GM21367 (cell line): ENCODE measurements at regions not wholly inside any gene's neighbourhood (a gene's known extent, or its start where the extent isn't known, plus 50 kb on each side); places are given as distances from the start of the nearest gene placed in this dataset.

ENCODE experiments used
- ATAC-seq: cut with Tn5 transposase; IDR thresholded peaks from one replicate; pipeline ENCODE4 v1.9.1; 2021; ENCODE audit not compliant: unreplicated experiment

GRCh38 chr10:2284071-2284470 lies 546.7 kb upstream of the ADARB2 start:
- no peak for ATAC-seq

DNA sequence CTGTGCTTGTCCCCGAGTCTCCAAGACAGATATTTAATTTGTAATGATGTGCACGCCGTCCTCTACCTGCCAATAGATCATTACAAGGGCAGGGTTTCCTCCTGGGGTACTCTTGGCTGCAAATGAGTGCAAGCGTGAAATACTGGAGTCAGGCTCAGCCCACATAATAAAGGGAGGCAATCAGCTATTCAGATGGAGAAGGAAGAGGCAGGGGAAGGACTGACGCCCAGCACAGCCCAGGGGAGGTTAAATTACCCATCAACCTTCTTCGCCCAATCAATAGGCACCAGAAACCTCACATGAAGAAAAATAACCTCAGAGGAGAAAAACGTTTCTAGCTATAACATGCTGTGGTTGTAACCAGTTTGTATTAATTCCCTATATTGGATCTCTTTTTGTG lies 544.9 kb upstream of the ADARB2 start:
- ATAC-seq = no peak

DNA sequence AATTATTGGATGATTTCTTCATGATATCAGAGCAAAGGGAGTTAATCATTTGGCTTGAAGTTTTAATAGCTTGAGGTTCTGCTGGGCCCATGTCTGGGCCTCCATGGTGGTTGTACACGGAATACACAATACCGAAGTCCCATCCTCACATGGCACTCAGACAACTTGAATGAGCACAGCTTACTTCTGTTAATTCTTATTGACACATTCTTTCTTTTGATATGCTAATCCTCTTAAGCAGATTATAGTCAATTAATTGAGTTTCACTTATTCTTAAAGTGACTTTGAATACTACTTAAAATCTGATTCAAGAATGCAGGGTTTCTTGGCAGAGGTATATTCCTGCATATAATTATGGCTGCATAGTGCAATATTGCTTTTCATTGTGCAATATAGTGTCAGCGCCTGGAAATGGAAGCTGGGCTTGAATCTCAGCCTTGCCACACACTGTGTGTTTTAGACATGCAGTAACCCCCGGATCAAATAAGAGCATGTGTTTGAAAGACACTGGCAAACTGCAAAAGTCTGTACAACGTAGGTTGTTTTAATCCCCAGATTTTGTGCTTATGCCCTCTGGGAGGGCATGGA lies 543.5 kb upstream of the ADARB2 start:
- no peak for ATAC-seq

DNA sequence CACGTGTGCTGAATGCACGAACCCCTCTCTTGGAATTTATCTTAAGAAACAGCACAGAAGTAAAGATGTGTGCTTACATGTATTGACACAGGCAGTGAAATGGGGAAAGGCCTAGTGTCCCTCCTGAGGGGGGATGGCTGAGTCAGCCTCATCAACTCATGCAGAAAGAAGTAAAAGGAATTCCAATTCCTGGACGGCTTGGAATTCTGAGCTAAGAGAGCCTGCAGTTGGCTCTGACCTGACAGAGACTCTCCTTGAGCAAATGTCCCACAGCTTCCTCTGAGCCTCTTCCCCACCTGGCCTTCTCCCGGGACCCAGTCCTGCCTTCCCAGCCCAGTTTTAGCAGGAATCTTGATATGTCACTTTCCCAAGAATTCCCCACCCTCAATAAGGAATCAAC lies 542.4 kb upstream of the ADARB2 start:
- no peak for ATAC-seq

DNA sequence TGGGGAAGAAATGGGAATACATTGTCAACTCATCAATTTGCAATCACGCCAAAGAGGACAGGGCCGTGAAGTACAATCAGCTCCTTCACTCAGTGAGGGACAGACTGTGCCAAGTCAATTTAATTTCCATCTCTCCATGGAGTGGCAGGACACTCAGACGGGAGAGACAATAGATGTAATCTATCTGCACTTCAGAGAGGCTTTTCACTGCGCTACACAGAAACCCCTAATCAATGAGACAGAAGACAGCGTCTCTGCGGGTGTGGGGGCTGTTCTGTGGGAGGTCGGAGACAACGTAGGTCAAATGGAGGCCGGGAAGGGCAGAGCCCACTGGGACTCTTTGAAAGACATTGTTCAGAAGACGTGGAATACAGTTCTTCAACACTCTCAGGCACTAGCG lies 541.0 kb upstream of the ADARB2 start:
- ATAC-seq = no peak

- no peak for ATAC-seq
Observed at GRCh38 chr10:2263561-2263960, 526.2 kb upstream of the ADARB2 start.

GRCh38 chr10:2262878-2263277 lies 525.6 kb upstream of the ADARB2 start:
- no peak for ATAC-seq

DNA sequence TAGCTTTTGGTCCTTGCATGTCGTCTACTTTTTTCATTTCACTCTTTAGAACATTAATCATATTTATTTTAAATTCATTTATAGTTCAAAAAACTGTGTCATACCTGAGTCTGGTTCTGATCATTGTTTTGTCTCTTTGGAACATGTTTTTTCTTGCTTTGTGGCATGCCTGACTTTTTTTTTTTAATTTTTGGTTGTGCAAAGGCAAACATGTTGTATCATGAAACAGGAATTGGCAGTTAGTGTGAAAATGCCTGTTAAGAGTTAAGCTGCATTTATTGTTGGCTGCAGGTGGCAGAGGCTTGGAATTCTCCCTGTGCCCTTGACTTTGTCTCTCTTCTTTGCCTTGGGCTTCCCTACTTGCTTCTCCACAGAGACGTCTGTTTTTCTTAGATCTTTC lies 525.0 kb upstream of the ADARB2 start:
- no peak for ATAC-seq

DNA sequence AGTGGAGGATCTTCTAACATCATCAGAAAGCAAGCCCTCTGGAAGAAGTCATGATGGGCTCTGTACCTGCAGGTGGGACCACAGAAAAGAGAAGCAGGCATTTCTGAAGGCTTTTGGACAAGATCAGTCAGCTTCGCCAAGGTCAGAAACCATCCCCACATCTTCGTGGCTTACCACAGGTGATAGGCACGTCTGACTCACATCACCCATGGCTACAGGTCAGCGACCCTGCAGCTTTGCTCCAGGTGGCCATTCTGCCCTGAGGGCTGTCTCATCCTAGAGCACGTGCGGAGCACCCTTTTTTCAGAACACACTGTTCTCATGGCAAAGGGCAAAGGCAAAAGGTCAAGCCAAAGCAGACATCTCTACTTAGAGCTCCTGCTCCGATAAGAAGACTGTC lies 518.9 kb upstream of the ADARB2 start:
- no peak for ATAC-seq

DNA sequence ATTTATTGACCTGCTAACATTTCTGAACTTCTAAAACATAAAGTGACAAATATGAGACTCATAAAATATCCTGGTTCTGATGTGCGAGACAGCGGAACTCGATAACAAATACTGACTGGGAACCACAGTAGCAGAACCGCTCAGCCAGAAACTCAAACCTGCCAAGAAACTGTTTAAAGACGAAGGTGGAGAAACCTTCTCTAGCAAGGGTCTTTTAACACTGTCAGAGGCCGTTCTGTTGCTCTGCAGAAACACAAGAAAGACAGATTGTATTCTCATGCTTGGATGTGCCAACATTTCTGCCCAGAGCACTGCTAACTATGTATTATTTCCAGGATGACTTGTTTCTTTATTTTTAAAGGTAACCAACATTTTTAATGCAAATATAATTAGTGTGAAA lies 514.8 kb upstream of the ADARB2 start:
- ATAC-seq = no peak

GRCh38 chr10:2251631-2252030 lies 514.3 kb upstream of the ADARB2 start:
- no peak for ATAC-seq

- no peak for ATAC-seq
Observed at GRCh38 chr10:2246747-2247146, 509.4 kb upstream of the ADARB2 start.

DNA sequence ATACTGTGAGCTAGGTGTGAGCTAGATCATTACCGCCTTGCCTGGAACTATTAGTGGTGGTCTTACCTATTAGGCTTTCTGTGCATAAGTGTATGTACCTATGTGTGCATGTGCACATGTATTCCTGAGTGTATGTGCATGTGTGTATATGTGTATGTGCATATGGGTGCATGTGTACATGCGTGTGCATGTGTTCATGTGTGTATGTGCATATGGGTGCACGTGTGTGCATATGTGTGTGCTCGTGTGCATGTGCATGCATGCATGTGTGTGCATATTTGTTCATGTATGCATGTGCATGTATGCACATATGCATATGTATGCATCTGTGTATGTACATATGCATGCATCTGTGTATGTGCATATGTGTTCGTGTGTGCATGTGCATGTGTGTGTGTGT lies 508.3 kb upstream of the ADARB2 start:
- no peak for ATAC-seq

GRCh38 chr10:2244471-2244870 lies 507.1 kb upstream of the ADARB2 start:
- no peak for ATAC-seq

GRCh38 chr10:2236876-2237275 lies 499.6 kb upstream of the ADARB2 start:
- ATAC-seq = no peak

DNA sequence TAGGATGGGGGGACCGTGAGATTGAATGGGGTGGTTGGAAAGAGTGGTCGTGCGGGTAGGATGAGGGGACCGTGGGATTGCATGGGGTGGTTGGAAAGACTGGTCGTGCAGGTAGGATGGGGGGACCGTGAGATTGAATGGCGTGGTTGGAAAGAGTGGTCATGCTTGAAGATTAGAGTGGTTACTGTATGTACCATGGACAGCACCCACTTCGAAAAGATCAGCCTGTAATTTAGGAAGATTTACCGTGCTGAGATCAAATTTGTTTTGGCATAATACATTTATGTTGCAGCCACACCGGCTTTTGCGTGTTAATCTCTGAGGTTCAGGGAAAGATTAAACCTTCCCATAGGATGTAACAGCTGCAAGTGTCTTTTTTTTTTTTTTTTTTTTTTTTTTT lies 495.2 kb upstream of the ADARB2 start:
- ATAC-seq = no peak

DNA sequence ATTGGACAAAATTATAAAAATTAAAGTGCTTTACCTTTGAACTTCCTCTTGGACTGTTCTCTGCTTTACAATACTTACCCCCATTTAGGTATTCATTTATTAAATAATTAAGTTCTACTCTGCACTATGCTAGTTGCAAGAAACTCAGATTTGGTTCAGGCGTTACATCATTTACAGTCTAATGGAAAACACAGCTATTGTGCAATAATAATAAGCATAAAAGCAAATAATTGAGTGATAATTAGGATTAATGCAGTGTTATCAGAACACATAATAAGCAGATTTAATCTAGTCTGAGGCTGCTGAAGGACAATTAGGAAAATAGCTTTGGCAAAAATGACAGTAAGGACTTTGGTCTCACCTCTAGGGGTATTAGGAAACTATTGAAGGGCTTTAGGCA lies 493.2 kb upstream of the ADARB2 start:
- ATAC-seq = no peak

DNA sequence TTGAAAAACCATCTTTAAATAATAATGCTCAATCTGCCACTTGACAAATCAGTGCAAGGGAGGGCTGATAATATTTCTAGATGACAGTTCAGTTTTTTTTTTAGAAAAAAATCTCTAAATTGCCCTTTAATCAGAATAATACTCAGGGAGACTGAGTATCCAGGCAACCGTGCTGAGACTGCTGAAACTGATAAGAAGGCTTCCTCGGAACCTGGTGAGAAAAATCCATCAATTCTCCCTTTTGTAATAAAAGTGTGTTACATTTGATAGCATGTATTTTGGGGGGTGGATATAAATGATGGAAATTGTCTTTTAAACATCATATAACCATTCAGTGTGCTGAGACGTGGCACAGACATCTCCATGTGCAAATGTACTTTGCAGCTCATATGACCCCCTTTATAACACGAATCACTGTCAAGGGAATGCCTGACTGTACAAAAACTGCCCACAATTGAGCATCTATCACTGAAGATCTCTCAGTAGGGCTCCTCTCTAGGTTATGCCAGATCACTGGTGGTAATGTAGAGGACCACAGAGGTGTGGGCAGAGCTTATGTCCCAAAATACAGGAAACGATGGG lies 491.1 kb upstream of the ADARB2 start:
- no peak for ATAC-seq

DNA sequence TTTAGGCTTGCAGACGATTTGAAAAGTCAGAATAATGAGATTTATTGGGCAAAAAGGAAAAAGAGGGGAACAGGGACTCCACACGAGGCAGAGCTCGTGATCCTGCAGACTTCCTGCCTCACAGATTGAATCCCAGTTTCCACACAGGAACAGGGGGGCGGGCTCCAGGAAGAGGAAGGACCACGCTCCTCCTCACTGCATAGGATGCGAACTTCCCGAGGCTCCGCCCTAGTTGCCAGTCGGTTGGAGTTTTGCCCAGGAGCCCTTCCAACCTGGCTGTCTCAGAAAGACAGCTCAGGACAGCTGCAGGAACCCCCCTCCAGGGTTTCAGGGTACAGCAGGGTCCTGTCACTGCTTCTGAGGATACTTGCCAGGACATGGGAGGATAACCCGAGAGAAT lies 488.3 kb upstream of the ADARB2 start:
- no peak for ATAC-seq

DNA sequence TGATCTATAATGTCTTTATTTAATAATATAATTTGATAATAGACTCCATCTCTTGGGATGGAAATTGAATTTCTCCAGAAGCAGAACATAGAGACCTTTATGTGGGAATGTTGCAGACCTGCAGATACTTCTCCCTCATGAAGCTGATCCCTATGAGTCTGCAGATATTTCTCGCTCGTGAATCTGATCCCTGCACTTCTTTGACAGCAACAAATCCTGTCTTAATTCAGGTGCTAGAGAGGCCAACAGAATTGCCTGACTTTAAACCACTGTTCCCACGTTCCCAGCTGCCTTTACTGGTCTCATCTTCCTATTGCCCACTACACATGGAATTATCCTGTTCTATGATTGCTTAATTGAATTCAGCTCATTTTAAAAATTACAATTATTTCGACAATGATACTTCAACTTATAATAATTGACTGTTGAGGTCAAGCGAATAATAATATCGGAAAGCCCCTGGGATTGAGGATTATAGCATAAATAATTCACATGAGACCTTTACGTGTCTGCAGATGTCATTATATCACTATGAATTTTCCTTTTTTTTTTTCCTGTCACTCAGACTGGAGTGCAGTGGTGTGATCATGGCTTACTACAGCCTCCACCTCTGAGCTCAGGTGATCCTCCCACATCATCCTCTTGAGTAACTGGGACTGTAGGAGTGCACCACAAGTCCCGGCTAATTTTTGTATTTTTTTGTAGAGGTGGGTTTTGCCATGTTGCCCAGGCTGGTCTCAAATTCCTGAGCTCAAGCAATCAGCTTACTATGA lies 486.4 kb upstream of the ADARB2 start:
- ATAC-seq = no peak

- ATAC-seq = no peak
Observed at GRCh38 chr10:2222631-2223030, 485.3 kb upstream of the ADARB2 start.

DNA sequence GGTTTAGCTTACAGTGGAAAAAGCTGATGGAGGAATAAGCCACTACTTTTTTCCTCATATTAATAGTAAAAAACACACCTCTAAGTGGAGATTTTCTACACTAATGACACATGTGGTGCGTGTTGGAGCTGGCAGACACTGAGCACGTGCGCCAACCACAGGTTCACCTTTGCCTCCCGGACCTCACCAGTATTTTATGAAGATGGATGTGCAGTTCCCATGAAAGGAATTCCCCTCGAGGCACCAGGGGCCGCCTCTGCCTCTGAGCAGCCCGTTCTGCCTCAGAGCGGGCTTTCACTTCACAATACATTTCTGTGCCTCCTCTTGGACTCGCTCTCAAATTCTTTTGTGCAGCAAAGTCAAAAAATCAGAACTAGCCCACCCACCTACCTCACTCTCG lies 477.5 kb upstream of the ADARB2 start:
- no peak for ATAC-seq

DNA sequence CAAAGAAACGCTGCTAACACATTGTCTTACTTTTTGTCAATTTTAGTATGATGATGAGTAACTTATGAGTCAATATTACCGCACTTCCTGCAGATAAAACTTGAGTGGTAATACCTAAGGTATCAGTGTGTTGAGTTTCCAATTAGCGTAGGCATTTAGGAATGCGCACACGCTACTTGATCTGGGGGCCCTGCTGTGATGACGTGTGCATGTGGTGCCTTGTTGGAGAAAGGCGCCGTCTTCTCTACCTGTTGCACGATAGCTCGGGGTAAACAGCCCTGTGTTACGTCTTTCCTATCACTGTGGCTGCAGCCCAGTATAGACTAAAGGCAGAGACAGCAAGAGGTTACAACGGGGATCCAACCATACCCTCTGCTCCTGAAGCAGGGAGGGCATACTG lies 476.8 kb upstream of the ADARB2 start:
- ATAC-seq = no peak
